HG02798 (cell line): ENCODE measurements at regions not wholly inside any gene's neighbourhood (a gene's known extent, or its start where the extent isn't known, plus 50 kb on each side); places are given as distances from the start of the nearest gene placed in this dataset.
"Not testable (repeated sequence)": the region's sequence is repeated elsewhere in the genome, so short reads cannot be mapped to it uniquely, and the experiment has no call there.

Experiments
- ATAC-seq: cut with Tn5 transposase; IDR thresholded peaks from one replicate; pipeline ENCODE4 v1.9.1; 2021; ENCODE audit warnings: mild to moderate bottlenecking; ENCODE audit not compliant: unreplicated experiment, poor library complexity

GRCh38 chr4:187910741-187911140, 84.8 kb upstream of the ZFP42 start:
- no peak for ATAC-seq

- ATAC-seq, result not testable (repeated sequence)
These were observed 80.2 kb upstream of the ZFP42 start for GRCh38 chr4:187915406-187915805.

- ATAC-seq, result no peak
These were observed 75.6 kb upstream of the ZFP42 start for GRCh38 chr4:187919966-187920365.

GRCh38 chr4:187921946-187922623, 73.5 kb upstream of the ZFP42 start:
- no peak for ATAC-seq

GRCh38 chr4:187929024-187929423, 66.5 kb upstream of the ZFP42 start:
- ATAC-seq, result no peak

GRCh38 chr4:187934766-187935165, 60.8 kb upstream of the ZFP42 start:
- ATAC-seq, result no peak

GRCh38 chr4:187937557-187937956, 58.0 kb upstream of the ZFP42 start:
- no peak for ATAC-seq

- ATAC-seq, result no peak
These were observed 55.3 kb upstream of the ZFP42 start for GRCh38 chr4:187940299-187940698.

- ATAC-seq, result no peak
These were observed 52.6 kb upstream of the ZFP42 start for GRCh38 chr4:187942968-187943367.

GRCh38 chr4:187944179-187944578, 51.4 kb upstream of the ZFP42 start:
- no peak for ATAC-seq
